DMS153 (cell line): ENCODE measurements at regions not wholly inside any gene's neighbourhood (a gene's known extent, or its start where the extent isn't known, plus 50 kb on each side); places are given as distances from the start of the nearest gene placed in this dataset.

Experiments used
- DNase-seq: peaks from one replicate; lab custom pipeline; 2025; lab: John Stamatoyannopoulos, UW

DNA sequence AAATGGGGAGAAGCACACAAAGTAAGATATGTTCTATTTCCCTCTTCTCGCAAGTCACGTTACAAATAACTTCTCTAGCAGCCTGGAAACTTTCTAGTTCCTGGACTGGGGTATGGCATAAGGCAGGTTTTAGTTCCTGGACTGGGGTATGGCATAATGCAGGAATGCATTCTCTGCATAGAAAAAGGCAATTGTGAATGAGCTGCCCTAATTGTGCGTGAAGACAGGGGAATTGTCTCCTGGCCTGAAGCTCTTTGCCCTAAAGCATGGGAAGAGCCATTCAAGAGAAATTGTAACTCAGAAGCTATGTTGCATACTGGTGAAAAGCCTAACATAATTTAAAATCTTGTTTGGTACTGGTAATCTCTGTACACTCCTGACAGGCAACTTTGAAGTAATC lies 54.3 kb upstream of the CBLB start:
- no peak for DNase-seq

DNA sequence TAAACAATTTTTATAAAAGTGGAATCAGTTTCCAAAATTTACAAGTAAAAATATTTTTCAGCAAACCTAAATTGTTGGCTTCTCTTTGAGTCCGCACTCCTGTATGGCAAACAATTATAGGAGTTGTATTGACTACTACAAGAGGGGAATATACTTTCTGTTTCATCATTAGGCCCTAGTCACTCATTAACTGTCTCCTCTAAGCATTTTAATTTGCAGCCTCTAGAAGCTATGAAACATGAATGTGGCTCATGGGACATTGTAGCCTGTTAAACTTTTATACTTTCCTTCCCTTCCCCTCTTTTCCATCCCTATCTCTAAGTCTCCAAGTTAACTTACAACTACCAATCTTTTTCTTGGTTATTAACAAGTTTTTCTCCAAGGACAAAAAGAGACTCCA lies 58.9 kb upstream of the CBLB start:
- DNase-seq: no peak

DNA sequence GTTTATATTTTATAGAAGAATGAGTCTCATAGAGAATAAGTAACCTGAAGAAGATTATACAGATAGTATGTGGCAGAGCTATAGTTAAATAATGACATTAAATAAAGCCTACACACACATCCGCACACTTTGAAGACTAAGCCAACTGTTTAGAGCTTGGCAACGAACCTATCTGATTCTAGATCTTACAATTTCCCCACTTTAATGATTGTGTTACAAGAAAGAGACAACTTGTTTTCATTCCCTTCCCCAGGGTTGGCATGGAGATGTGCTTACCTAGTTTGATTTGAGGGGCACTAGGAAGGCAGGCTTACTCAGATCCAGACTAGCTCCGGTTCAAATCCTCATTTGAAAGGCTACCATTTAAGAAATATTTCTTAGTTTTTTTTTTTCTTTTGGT lies 61.9 kb upstream of the CBLB start:
- no peak for DNase-seq

DNA sequence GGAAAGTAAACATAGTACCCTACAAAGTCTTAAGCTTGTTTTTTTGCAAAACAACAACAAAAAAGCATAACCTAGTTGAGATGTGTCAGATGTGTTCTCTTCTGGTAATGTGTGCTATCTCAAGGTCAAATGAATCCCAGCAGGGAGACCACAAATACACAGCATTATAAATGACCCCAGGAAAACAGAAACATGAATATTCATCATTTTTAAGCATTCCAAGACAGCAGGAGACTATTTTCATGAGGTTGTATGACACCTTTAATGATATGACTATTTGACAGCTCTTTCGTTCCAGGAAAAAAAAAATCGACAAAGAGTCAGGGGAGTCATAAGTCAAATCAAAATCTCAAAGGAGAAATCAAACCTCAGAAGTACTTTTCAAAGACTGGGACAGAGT lies 62.7 kb upstream of the CBLB start:
- no peak for DNase-seq

DNA sequence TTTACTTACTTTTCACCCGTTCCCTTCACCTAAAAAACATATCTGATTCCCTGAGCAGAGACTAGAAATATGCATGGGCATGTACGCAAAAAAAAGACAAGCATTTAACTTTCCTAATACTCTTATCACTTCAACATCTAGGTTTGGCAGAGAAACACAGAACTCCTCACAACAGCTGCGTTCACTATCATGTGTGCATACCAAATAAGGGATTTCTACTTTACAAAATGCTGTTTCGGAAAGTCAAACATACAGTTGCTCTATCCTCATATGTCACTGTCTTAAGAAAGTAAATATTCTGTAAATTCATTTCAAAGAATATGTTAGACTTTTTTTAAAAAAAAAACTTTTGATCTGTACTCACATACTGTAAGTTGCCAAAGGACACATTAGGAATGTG lies 65.1 kb upstream of the CBLB start:
- no peak for DNase-seq

DNA sequence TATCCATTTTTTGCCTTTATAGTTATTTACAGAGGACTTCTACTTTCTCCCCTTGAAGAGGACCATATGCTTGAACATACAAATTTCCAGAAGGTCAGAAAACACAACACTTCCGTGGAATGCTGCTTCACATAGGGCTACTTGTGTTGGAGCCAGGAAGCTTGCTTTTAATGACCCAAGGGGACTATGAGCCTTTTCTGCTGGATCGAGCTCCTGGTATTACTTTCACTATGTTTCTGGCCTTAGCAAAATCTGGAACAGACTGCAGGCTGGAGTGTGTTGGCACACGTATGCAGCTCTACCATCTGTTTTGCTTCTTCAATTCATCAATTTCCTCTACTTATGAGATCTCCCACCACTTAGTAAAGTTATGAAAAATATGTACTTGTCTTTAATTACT lies 69.3 kb upstream of the CBLB start:
- DNase-seq: no peak

DNA sequence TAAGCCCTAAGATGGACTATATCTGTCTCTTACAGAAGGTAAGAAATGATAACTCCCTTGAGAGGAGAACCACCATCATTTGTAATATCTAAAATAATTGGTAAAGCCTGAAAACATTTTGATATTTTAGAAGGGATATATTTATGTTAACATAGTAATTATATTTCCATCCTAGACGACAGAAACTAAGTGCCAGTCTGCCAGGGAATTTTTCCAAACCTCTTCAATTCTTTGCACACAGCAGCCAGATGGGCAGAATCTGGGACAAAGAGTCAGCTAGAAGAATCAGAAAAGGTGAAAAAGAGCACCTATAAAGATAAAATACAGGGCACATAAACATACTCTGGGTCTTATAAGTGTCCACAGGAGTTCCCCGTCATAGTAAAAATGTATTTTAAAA lies 70.0 kb upstream of the CBLB start:
- no peak for DNase-seq

DNA sequence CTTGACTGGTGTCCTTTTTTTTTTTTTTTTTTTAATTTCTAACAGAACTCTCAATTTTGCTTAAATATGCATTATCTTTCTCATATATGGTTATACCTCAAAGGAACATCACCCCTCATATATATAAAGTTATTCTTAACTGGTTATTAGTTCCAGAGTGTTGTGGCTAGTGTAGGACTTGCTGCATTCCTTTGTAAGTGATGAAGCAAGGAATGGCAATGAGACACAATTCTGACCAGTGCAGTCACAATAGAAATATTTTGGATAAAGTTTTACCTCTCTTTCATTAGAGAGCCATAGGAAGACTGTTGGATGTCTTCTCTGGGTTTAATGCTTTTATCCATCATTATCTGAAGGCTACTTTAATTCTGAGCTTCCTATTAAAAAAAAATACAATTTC lies 75.5 kb upstream of the CBLB start:
- no peak for DNase-seq

DNA sequence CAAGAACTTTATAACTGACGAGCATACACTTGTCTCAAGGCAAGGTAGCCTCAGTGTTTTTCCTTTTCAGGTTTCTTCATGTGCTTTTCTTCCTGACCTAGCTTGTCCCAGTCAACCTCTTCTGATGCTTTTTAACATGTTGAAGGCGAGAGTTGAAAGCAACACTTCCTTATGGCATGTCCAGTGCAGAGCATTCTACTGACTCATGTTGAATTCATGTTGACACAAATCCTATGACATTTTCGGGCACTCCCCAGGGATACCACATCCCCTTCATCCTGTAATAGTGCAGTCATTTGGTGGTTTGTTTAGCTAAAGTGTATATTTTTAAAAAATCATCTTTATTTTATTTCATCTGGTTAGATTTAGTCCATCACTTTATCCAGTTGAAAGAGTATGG lies 75.9 kb upstream of the CBLB start:
- DNase-seq: no peak

DNA sequence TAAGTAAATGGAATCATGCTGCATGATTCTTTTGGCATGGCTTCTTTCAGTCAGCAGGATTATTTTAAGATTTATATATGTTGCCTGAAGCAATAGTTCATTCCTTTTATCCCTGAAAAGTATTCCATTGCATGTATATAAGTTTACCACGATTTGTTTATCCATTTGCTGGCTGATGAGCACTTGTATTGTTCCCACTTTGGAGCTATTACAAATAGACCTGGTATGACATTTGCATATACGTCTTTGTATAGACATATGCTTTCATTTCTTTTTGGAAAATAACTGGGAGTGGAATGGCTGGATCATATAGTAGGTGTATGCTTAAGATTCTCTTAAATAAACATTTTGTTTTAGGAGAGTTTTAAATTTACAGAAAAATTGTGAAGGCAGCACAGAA lies 79.3 kb upstream of the CBLB start:
- no peak for DNase-seq

DNA sequence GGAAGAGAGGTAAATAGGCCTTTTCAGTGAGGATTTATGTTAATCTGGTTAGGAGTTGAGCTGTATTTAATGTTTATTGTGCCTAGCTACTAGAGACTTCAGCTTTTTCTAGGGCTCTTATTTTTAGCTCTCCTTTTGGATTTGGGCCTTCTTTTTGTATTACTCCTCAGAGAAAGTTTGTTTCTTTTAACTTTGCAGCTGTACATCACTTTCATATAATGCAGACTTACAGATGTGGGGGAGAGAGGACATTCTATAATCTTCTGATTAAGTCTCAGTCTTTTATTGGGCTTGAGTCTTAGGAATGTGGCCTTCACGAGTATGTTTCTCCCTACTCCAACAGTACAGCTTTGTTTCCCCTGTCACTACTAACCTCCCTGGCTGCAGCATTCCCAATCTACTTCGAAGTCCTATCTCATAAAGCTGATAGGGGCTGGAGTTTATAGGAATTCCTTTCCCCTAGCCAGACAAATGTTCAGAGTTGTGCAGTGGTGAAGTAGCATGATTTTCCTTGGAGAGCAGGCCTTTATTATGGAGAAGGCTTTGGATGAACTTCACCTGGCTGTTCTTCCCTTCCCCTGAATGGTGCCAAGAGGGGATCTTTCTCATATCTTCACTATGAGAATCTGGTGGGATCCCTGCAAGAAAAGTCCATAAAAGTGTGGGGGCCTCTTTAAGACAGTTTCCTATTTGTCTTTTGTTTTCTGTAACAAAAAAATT lies 82.2 kb upstream of the CBLB start:
- DNase-seq: no peak

DNA sequence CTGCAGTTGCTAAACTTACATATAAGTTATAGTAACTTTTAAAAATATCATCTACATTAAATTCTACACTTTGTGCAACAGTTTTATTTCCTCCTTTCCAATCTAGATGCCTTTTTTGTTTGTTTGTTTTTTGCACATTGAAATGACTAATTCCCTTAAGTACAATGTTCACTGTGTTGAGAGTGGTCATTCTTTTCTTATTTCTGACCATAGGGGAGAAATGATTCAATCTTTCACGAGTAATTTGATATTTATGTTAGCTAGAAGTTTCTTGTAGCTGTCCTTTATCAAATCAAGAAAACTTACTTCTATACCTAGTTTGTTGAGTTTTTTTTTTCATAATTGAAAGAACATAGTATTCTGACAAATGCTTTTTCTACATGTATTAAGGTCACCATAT lies 85.0 kb upstream of the CBLB start:
- DNase-seq: no peak

DNA sequence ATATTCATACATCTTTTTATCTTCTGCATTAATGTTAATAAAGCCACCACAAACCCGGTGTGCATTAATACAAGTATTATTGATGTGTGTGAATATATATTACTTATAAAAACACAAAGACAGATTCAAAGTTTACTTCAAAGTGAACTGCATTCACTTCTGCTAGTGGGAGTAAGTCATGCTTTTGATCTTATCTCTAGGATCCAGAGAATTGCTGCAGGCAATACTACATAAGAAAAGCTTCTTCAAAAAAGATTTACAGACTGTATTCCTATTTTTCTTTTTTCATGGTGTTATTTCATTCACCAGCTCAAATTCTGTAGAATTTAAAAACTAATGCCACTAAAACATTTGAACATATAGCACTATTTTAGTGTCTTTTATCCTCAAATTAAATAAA lies 87.5 kb upstream of the CBLB start:
- no peak for DNase-seq

DNA sequence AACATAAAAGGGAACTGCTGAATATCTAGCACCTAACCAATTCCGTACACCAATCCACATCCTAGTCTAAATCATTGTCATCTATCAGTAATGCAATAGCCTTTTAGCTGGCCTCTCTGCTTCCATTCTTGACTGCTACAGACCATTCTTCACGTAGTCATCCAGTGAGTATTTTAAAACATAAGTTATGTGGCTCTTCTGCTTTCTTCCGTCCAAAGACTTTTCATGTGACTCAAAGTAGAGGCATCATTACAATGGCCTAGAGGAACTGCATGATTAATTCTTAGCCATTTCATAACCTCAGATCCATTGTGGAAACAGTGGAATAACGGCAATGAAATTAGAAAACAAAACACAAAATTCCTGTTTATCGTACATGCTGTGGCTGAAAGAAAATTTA lies 88.9 kb upstream of the CBLB start:
- no peak for DNase-seq

DNA sequence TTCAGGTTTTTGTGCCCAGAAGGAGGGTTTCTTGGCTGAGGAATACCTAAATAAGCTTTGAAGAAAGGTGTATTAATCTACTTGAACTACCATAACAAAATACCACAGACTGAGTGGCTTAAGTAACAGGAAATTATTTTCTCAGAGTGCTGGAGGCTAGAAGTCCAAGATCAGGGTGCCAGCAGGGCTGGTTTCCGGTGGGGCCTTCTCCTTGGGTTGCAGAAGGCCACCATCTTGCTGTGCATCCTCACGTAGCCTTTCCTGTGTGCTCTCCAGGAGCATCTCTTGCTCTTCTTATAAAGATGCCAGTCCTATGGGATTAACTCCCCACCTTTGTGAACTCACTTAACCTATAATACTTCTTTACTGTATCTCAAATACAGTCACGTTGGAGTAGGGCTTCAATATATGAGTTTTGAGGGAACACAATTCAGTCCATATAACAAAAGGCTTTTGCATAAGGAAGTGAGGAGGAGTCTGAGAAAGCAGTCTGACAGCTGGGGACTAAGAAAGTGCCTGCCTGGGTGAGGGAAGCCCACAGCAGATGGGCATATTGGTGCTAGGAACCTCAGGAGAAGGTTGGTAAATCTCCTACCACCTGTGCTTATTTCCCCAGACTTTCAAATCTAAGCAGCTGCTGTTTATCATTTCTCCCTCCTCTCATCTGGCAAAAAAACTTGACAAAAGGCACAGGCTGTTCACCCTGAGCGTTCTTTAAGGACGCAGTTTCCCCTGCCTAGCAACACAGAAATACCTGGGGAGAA lies 89.6 kb upstream of the CBLB start:
- DNase-seq: no peak

DNA sequence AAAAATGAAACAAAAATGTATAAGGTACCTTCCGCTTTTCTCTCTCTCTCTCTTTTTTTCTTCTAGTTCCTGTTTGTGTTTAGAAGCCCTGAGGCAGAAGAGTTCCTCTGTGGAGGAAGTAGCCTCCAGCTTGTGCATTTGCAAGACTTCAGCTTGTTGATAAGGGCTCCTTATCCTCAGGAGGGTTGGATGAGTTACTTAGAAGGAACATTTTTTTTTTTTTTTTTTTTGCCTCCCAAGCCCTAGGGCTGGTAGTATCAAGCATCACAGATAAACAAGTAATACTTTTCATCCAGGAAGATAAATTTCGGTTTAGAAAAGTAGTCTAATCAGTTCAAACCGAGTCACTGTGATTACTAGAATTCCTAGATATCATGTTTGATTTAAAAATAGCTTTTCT lies 91.0 kb upstream of the CBLB start:
- DNase-seq: no peak

DNA sequence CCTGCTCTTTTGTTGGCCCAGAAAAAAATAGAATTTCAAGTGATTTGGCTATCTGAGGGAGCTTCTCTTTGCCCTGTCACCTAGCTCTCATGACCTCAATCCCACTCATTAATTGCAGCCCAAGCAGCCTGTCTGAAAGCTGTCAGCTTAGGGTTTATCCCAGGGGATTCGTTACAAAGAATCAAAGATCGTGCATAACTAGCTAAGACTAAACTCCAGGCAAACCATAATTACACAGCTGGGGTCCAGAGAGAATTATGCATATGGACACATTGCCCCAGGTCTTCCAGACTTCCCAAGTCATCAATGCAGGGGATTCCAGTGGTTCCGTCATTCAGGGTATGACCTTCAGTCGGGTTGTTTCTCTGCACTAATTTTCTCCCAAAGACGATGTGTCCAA lies 91.6 kb upstream of the CBLB start:
- no peak for DNase-seq

DNA sequence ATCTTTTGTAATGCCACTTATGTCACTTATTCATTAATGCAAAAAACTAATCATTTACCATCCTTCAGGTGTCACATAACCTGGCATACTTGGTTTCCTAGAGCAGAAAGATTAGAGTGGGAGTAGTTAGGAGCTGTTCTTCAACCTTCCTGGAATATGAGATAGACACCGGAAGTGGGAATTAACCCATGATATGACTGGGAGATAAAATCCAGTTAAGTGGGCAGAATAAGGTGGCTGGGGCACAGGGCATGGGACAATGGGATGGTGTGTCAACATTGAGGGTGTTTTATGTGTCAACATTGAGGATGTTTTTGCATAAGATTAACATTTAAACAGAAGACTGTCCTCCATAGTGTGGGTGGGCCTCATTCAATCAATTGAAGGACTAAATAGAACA lies 94.3 kb upstream of the CBLB start:
- DNase-seq: no peak

DNA sequence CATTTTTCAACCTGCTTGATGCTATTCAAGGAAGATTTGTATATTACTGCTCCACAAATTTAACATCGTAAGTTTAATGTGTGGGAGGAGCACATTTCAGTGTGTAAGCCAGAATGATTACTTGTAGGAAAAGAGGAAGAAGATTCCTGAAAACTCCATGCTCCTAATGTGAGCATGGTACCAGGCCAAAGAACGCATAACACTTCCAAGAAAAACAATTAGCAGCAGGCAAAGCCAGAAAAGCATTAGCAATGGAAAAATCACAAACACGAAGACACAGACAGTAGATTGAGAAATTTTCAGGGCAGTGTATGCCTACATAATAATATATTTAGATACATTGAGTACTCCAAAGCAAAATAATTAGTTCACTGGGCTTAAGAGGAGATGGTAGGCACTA lies 96.6 kb upstream of the CBLB start:
- no peak for DNase-seq

DNA sequence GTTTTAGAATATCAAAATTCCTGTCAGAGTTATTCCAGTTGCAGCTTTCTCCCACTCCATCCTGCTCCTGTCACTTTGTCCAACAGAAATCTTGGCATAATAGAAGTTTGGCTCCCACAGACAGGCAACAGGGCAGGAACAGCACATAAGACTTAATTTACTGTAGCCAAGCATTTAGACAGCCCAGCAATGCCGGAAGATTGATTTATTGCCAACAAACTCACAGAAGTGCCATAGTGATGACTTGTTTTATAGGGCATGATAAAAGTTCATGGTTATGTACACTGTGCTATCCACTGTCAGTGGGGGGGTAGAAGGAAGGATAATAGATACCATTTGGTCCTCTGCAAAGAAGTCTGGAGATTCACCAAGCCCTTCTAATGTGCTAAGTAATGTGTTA lies 98.3 kb upstream of the CBLB start:
- DNase-seq: no peak

DNA sequence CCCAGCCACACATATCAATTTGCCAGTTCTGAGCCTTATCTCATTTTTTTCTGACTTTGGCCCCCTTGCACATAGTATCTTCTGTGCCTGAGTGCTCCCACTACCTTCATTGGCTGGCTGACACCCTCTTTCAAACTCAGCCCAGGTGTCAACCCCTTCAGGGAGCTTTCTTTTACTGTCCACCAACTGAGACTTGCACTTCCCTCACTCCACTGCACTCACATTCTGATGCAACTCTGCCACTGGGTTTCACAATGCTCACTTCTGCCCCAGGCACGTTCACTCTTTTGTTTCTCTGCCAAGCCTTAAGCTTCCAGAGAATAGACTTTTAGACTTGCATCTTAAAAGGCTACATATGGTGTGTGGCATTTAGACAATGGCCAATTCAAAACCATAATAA lies 101.5 kb upstream of the CBLB start:
- DNase-seq: no peak

DNA sequence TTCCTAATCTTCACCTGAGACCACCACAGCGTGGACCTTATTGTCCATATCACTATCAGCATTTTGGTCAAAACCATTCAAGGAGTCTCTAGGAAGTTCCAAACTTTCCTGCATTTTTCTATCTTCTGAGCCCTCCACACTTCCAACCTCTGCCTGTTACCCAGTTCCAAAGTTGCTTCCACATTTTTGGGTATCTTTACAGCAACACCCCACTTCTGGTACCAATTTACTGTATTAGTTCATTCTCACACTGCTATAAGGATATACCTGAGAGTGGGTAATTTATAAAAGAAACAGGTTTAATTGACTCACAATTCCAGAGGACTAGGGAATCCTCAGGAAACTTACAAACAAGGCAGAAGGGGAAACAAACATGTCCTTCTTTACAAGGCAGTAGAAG lies 103.3 kb upstream of the CBLB start:
- DNase-seq: no peak

DNA sequence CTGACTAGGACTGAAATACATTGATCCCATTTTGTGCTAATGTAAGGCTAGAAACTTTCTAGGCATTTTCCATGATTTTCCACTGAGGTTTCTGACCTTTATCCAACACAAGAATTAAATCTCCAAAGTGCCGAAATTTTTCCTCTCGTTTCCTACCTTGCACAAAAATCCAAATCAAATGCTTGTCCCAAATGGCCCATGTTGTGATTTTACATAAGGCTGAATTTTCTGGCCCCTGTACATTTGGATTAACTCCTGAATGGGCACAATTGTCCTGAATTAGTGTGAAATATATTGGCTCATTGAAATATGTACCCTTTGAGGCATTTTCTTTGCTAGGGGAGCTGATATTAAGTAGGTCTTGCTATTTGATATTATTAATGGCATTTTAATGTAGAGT lies 105.6 kb upstream of the CBLB start:
- DNase-seq: no peak

DNA sequence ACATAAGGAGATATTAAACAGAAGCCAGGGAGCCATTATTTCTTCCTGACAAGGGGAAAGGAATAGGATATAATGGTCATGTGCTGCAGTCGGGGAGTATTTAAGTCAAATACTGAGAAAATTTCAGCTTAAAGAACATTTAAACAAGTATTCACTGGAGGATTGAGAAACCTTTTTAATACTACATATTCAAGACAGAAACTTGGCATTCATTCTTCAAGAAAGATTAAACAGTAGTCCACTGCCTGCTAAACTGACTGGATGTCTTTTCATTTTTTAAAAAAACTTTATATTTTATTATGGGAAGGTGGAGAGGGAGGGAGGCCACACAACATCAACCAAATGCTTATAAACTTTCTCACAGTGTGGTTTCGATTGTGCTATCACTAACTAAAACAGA lies 107.4 kb upstream of the CBLB start:
- no peak for DNase-seq
